Spleen (tissue), 7 donors: ENCODE measurements at regions not wholly inside any gene's neighbourhood (a gene's known extent, or its start where the extent isn't known, plus 50 kb on each side); places are given as distances from the start of the nearest gene placed in this dataset.

Experiments used
- CTCF ChIP-seq, 11 experiments: fragments of 200-600 bp in 7 of 11; fragments of 450-650 bp in 4 of 11; sonication (generic) in 4 of 11; IDR thresholded peaks in 8 of 11; conservative IDR thresholded peaks in 3 of 11; 1 replicate in 7 of 11; 2 replicates in 4 of 11; pipeline versions ENCODE4 v1.4.0 to v1.8.0; 2016 to 2021; ENCODE audit warnings: antibody characterized with exemption in 11 of 11, inconsistent platforms in 4 of 11, mild to moderate bottlenecking in 1 of 11
- POLR2A ChIP-seq, 3 donors: fragments of 450-650 bp; IDR thresholded peaks; one replicate each; pipeline ENCODE4 v1.5.1; 2017; ENCODE audit warnings: antibody characterized with exemption in 3 of 3, mild to moderate bottlenecking in 1 of 3
- POLR2AphosphoS5 ChIP-seq, 3 donors: sonication (generic); formaldehyde crosslinking; IDR thresholded peaks; one replicate each; pipeline ENCODE4 v1.5.1; 2017; ENCODE audit warnings: antibody characterized with exemption in 3 of 3
- donor health status: DM: no; HTN: no; CAD: no; lungs with moderate emphysema.
- donor health status: DM: no; HTN: no; CAD: no.
- donor health status: DM: no; HTN: no; CAD: no.

- no peak for TF ChIP-seq CTCF (IDR thresholded peaks at IDR 0.05 in 8 of 11, conservative IDR thresholded peaks at IDR 0.05 in 3 of 11)
- no peak for TF ChIP-seq POLR2AphosphoS5 (IDR thresholded peaks at IDR 0.05)
- no peak for TF ChIP-seq POLR2A (IDR thresholded peaks at IDR 0.05)
Observed at GRCh38 chrX:107530141-107530540, 80.7 kb downstream of the FRMPD3 start.
